DMS53 treated with DMSO at 0.1 percent for 48 hours (cell line): ENCODE measurements at regions not wholly inside any gene's neighbourhood (a gene's known extent, or its start where the extent isn't known, plus 50 kb on each side); places are given as distances from the start of the nearest gene placed in this dataset.
A peak's percentile ranks its signal among the peaks of the same experiment; 100 is the strongest.
"Not testable (repeated sequence)": the region's sequence is repeated elsewhere in the genome, so short reads cannot be mapped to it uniquely, and the experiment has no call there.

ENCODE experiments used
- DNase-seq: peaks from one replicate; lab custom pipeline; 2025; ENCODE audit not compliant: unreplicated experiment; lab: John Stamatoyannopoulos, UW

GRCh38 chr7:114364151-114364550, 50.5 kb upstream of the FOXP2 start:
- DNase-seq = no peak

GRCh38 chr7:114363292-114363691, 51.3 kb upstream of the FOXP2 start:
- no peak for DNase-seq

GRCh38 chr7:114358911-114359310, 55.7 kb upstream of the FOXP2 start:
- no peak for DNase-seq

GRCh38 chr7:114356133-114356532, 58.5 kb upstream of the FOXP2 start:
- no peak for DNase-seq

GRCh38 chr7:114354306-114354705, 60.3 kb upstream of the FOXP2 start:
- DNase-seq = no peak

- no peak for DNase-seq
Measured at GRCh38 chr7:114345494-114345893, 69.1 kb upstream of the FOXP2 start.

- DNase-seq = no peak
Measured at GRCh38 chr7:114343949-114344708, 70.5 kb upstream of the FOXP2 start.

- DNase-seq = no peak
Measured at GRCh38 chr7:114342431-114343179, 72.0 kb upstream of the FOXP2 start.

GRCh38 chr7:114341648-114342047, 73.0 kb upstream of the FOXP2 start:
- DNase-seq = no peak

GRCh38 chr7:114334989-114335388, 79.6 kb upstream of the FOXP2 start:
- no peak for DNase-seq

- not testable (repeated sequence) for DNase-seq
Measured at GRCh38 chr7:114329458-114329857, 85.2 kb upstream of the FOXP2 start.

- no peak for DNase-seq
Measured at GRCh38 chr7:114317450-114318098, 97.0 kb upstream of the FOXP2 start.

GRCh38 chr7:114312649-114313048, 102.0 kb upstream of the FOXP2 start:
- no peak for DNase-seq

- peak; percentile 13 for DNase-seq
Measured at GRCh38 chr7:114310345-114311110, 104.1 kb upstream of the FOXP2 start.

- no peak for DNase-seq
Measured at GRCh38 chr7:114309729-114310128, 104.9 kb upstream of the FOXP2 start.

- no peak for DNase-seq
Measured at GRCh38 chr7:114303301-114303700, 111.3 kb upstream of the FOXP2 start.

GRCh38 chr7:114302858-114303257, 111.8 kb upstream of the FOXP2 start:
- DNase-seq = no peak

GRCh38 chr7:114298011-114298410, 116.6 kb upstream of the FOXP2 start:
- DNase-seq = no peak

- DNase-seq = no peak
Measured at GRCh38 chr7:114297121-114297520, 117.5 kb upstream of the FOXP2 start.

- no peak for DNase-seq
Measured at GRCh38 chr7:114295522-114295921, 119.1 kb upstream of the FOXP2 start.

- DNase-seq = no peak
Measured at GRCh38 chr7:114294036-114294435, 120.6 kb upstream of the FOXP2 start.
